Activated CD4-positive, alpha-beta T cell treated with anti-CD3 and anti-CD28 coated beads, Interleukin-2, Interleukin-4, amounts not matched to agents 100 ng/mL and 50 ng/mL, durations not matched to agents 16 hours and 8 hours (primary cell): ENCODE measurements at regions not wholly inside any gene's neighbourhood (a gene's known extent, or its start where the extent isn't known, plus 50 kb on each side); places are given as distances from the start of the nearest gene placed in this dataset.

Source experiments
- DNase-seq: peaks from one replicate; pipeline ENCODE4 v3.0.0-alpha.2; 2020; ENCODE audit warnings: low spot score

GRCh38 chr17:71287071-71287823 is 833.6 kb upstream of the SOX9 start:
- DNase-seq = no peak

- no peak for DNase-seq
These were observed 828.8 kb upstream of the SOX9 start for GRCh38 chr17:71292006-71292405.

GRCh38 chr17:71296005-71296404 is 824.8 kb upstream of the SOX9 start:
- no peak for DNase-seq

- DNase-seq = no peak
These were observed 819.8 kb upstream of the SOX9 start for GRCh38 chr17:71301063-71301462.

- no peak for DNase-seq
These were observed 817.9 kb upstream of the SOX9 start for GRCh38 chr17:71302721-71303549.

GRCh38 chr17:71304498-71305158 is 816.2 kb upstream of the SOX9 start:
- DNase-seq = no peak

GRCh38 chr17:71313866-71314265 is 807.0 kb upstream of the SOX9 start:
- DNase-seq = no peak

- DNase-seq = no peak
These were observed 805.3 kb upstream of the SOX9 start for GRCh38 chr17:71315568-71315967.

- DNase-seq = no peak
These were observed 804.5 kb upstream of the SOX9 start for GRCh38 chr17:71316176-71316897.

GRCh38 chr17:71320009-71320796 is 800.6 kb upstream of the SOX9 start:
- no peak for DNase-seq

- no peak for DNase-seq
These were observed 795.7 kb upstream of the SOX9 start for GRCh38 chr17:71325117-71325516.

- no peak for DNase-seq
These were observed 794.9 kb upstream of the SOX9 start for GRCh38 chr17:71325886-71326285.

GRCh38 chr17:71327376-71328059 is 793.3 kb upstream of the SOX9 start:
- DNase-seq = no peak

GRCh38 chr17:71329310-71330098 is 791.3 kb upstream of the SOX9 start:
- no peak for DNase-seq

- no peak for DNase-seq
These were observed 790.8 kb upstream of the SOX9 start for GRCh38 chr17:71330099-71330375.

- no peak for DNase-seq
These were observed 789.0 kb upstream of the SOX9 start for GRCh38 chr17:71331754-71332325.

GRCh38 chr17:71334048-71334751 is 786.6 kb upstream of the SOX9 start:
- DNase-seq = no peak

- no peak for DNase-seq
These were observed 785.6 kb upstream of the SOX9 start for GRCh38 chr17:71335212-71335611.

- DNase-seq = no peak
These were observed 782.9 kb upstream of the SOX9 start for GRCh38 chr17:71337938-71338337.
